Activated T-helper 9 cell treated with anti-CD3 and anti-CD28 coated beads, Interleukin-2, amount 50 U/mL, for 16 hours (primary cell): ENCODE measurements at regions not wholly inside any gene's neighbourhood (a gene's known extent, or its start where the extent isn't known, plus 50 kb on each side); places are given as distances from the start of the nearest gene placed in this dataset.
"Not testable (repeated sequence)": the region's sequence is repeated elsewhere in the genome, so short reads cannot be mapped to it uniquely, and the experiment has no call there.

ENCODE experiments used
- DNase-seq: peaks from one replicate; pipeline ENCODE4 v3.0.0-alpha.2; 2020; ENCODE audit warnings: low read depth

- DNase-seq = not testable (repeated sequence)
Observed at GRCh38 chr1:234794452-234794851, 184.5 kb upstream of the IRF2BP2 start.

- not testable (repeated sequence) for DNase-seq
Observed at GRCh38 chr1:234793924-234794323, 183.9 kb upstream of the IRF2BP2 start.

DNA sequence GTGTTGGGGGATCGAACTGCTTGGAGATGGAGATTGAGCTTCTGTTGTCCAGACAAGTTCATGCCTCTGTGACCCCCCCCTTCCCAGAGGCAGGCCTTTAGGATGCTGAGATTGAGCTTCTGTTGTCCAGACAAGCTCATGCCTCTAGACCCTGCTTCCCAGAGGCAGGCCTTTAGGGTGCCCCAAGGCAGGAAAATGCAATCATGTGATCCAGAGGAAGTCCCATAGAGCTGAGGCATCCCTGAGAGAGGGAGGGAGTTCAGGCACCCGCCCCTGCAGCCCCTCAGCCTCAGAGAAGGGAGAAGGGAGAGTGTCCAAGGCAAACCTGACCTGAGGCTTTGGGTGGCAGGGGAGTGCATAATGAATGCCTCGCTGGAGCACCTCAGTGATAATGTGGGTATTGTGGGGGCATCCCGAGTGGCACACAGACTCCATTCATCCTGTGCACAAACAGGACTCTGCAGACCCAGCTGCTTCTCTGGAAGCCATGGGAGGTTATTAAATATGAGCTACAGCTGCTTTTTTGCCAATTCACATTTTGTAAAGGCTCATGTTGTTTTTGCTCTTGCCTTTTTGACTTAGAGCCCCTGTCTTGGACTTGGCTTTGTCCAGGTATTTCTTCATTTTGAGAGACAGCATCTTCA lies 182.4 kb upstream of the IRF2BP2 start:
- not testable (repeated sequence) for DNase-seq

DNA sequence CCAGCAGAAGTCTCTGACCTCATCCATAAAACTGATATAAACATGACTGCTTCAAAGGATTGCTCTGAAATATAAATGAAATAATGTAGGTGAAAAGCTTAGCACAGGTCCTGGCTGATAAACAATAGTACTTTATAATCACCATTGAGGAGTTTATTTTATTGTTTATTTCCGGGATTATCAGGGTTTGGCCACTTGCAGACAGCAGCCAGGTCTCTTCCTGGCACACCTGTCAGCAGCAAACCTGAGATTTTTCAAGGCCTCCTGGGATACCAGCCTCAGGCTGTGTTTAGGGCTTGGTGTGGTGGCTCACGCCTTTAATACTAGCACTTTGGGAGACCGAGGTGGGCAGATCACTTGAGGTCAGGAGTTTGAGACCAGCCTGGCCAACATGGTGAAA lies 181.6 kb upstream of the IRF2BP2 start:
- not testable (repeated sequence) for DNase-seq

- not testable (repeated sequence) for DNase-seq
Observed at GRCh38 chr1:234790333-234790732, 180.4 kb upstream of the IRF2BP2 start.

DNA sequence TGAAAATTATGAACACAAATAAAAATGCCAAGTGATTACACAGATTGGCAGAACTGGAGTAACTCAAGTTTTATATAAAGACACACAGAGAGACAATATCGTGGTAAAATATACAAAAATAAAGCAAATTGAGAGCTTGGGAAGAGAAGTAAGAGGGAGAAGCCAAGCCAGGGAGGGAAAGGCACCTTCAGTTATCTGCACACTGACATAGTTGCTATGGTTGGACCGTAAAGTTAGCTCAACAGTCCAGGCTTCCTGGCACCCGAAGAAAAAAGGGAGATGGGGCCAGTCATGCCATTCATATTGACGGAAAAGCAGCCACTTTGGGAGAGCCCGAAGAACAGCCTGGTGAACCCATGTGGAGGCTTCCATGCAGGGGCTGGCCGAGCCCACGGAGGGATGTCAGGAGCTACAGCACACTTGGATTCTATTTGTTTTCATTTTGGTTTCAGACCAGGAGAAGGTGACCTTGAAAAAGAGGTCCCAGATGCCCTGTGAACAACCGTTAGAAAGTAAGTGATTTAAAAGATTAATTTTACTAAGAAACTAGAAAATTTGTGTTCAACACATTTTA lies 177.1 kb upstream of the IRF2BP2 start:
- not testable (repeated sequence) for DNase-seq

GRCh38 chr1:234785922-234786321 lies 175.9 kb upstream of the IRF2BP2 start:
- not testable (repeated sequence) for DNase-seq

GRCh38 chr1:234785471-234785919 lies 175.5 kb upstream of the IRF2BP2 start:
- not testable (repeated sequence) for DNase-seq

- DNase-seq = not testable (repeated sequence)
Observed at GRCh38 chr1:234784108-234784507, 174.1 kb upstream of the IRF2BP2 start.

- DNase-seq = no peak
Observed at GRCh38 chr1:234782791-234783190, 172.8 kb upstream of the IRF2BP2 start.

- no peak for DNase-seq
Observed at GRCh38 chr1:234782105-234782751, 172.2 kb upstream of the IRF2BP2 start.

DNA sequence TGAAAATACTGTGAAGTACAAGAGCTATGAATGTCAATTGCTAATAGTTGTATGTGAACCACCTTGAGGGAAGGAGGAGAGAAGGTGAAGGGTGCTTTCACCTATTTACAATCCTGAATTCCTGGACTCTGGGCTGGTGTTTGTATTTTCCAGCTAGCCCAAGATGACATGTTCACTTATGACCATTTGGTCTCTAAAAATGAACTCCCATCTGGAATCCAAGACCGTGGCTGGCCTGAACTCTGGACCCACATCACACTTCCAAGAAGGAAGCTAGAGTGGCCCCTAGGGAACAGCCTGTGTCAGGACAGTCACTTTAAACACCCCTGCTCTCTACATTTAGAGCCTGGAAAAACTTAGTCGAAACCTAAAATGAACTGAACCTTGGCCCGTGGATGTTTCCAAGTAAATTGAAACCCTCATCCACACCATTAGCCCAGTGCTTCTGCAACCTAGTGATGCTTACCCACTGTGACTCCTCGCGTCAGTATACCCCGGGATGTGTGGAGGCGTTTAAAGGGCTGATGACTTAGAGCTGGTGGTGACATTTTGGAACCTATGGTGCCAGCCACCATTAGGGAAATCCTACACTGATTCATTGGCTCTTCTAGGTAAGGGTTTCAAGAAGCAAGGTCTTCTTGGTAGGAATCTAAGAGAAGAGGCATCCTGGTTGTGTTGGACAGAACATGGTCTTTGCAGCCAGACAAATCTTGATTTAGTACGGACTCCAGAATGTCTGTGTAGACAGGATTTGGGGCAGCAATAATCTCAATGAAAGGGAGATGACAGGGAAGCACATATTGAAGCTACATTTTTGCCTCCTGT lies 171.5 kb upstream of the IRF2BP2 start:
- no peak for DNase-seq

DNA sequence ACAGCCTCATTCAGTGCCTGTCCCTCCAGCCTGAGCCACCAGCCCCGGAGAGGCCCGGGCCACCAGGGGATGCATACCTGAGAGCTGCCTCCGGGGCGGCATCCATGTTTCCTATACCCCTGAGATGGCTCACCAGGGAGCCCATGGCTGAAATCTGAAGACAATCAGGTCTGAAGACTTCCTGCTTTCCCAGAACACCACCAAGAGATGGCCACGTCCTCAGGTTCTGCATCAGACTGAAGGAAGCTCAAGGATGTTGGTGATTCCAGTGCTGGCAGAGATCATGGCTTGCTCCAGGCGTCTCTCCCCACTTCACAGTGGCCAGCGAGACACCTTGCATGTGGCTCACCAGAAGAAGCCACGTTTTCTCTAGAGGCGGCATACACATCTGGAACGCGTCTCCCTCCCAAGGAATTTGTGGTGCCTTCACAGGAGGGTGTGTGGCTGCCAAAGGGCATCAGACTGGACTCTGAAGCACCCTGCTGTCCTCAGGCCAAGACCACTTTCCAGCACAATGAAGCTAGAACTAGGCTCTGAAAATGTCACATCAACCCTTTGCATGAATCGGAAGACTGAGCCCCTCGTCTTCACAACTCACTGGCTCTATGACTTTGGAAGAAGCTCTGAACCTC lies 170.7 kb upstream of the IRF2BP2 start:
- DNase-seq = no peak

GRCh38 chr1:234780112-234780511 lies 170.1 kb upstream of the IRF2BP2 start:
- DNase-seq = no peak

GRCh38 chr1:234779600-234779999 lies 169.6 kb upstream of the IRF2BP2 start:
- not testable (repeated sequence) for DNase-seq

DNA sequence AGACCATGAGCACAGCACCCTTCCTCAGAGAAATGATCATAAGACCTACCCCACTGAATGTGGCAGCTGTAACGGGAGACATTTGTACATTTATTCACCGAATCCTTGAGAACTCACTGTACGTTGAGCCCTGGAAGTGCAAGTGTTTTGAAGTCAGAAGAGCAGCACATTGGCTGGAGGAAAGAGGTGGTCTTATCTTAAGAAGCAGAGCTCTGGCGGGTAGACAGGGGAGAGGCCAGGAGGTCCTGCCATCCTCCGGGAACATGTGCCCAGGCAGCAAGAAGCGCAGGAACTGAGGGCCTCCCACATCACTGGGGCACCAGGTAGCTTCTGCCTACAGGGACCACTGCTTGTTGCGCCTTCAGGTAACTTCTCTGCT lies 169.2 kb upstream of the IRF2BP2 start:
- no peak for DNase-seq

- no peak for DNase-seq
Observed at GRCh38 chr1:234778221-234779159, 168.5 kb upstream of the IRF2BP2 start.

- no peak for DNase-seq
Observed at GRCh38 chr1:234777856-234778220, 167.9 kb upstream of the IRF2BP2 start.

GRCh38 chr1:234776876-234777855 lies 167.2 kb upstream of the IRF2BP2 start:
- no peak for DNase-seq
